ENCODE measurements at regions not wholly inside any gene's neighbourhood (a gene's known extent, or its start where the extent isn't known, plus 50 kb on each side); places are given as distances from the start of the nearest gene placed in this dataset.
"Not testable (repeated sequence)": the region's sequence is repeated elsewhere in the genome, so short reads cannot be mapped to it uniquely, and the experiment has no call there.

- ATAC-seq; H3K27ac Mint-ChIP-seq; H3K4me1 Mint-ChIP-seq (ENCODE audit: low read depth); H3K27me3 Mint-ChIP-seq (ENCODE audit: low read depth); H3K36me3 Mint-ChIP-seq (ENCODE audit: low read depth); H3K4me3 Mint-ChIP-seq; H3K9me3 Mint-ChIP-seq (ENCODE audit: insufficient read depth); DNase-seq; POLR2A ChIA-PET; CTCF ChIA-PET: not testable (repeated sequence)
These were observed 655.9 kb downstream of the TTLL7 start for GRCh38 chr1:83342995-83343394.

DNA sequence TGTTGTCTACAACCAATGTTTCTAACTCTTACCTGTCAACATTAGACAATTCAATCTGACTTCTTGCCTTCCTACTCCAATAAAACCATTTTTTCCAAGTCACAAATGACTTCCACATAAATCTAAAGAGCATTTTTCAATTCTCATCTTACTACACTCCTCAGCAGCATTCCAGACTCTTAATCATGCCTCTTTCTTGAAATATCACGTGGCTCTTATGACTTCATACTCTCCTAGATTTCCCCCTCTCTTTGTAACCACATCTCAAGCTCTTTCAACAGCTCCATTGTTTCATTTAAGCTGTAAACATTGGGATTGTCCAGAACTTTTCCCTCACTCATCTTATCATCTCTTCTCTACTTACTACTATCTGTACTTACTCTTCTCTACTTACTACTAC lies 666.6 kb downstream of the TTLL7 start:
- CTCF ChIA-PET: not testable (repeated sequence)

DNA sequence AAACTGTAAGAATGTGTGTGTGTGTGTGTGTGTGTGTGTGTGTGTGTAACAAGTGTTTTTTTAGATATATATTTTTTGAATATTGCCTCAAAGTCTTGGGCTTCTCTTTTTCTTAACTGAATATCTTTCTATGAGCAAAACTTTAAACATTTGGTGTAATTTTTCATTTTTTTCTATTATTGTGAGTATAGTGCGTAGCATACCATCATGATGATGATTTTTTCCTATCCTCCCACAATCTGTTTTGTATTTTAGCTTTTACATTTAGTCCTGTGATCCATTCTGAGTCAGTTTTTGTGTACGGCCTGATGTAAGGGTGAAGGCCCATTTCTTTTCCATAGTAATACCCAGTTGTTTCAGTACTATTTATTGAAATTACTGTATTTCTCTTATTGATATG lies 680.6 kb downstream of the TTLL7 start:
- Mint-ChIP-seq H3K27me3 (ENCODE audit: low read depth) (no peaks in the 10 kb centered on the region), H3K9me3 (ENCODE audit: insufficient read depth) (no peaks in the 10 kb centered on the region), H3K4me1 (ENCODE audit: low read depth) (no peaks in the 10 kb centered on the region), H3K36me3 (ENCODE audit: low read depth) (no peaks in the 10 kb centered on the region), H3K4me3 (no peak overlapping the region), H3K27ac (no peak overlapping the region)
- CTCF ChIA-PET: no interaction called here
- POLR2A ChIA-PET: no interaction called here
- DNase-seq: no peak
- ATAC-seq: no peak

More for the DNA sequence above, 666.6 kb downstream of the TTLL7 start:
- H3K27me3 Mint-ChIP-seq (ENCODE audit: low read depth); H3K4me3 Mint-ChIP-seq; H3K4me1 Mint-ChIP-seq (ENCODE audit: low read depth); ATAC-seq; H3K36me3 Mint-ChIP-seq (ENCODE audit: low read depth); H3K9me3 Mint-ChIP-seq (ENCODE audit: insufficient read depth); DNase-seq; H3K27ac Mint-ChIP-seq; POLR2A ChIA-PET: not testable (repeated sequence)

GRCh38 chr1:83315446-83315845 lies 683.5 kb downstream of the TTLL7 start:
- CTCF ChIA-PET; H3K4me3 Mint-ChIP-seq; H3K27me3 Mint-ChIP-seq (ENCODE audit: low read depth); DNase-seq; H3K9me3 Mint-ChIP-seq (ENCODE audit: insufficient read depth); H3K4me1 Mint-ChIP-seq (ENCODE audit: low read depth); H3K27ac Mint-ChIP-seq; H3K36me3 Mint-ChIP-seq (ENCODE audit: low read depth); ATAC-seq; POLR2A ChIA-PET: not testable (repeated sequence)

GRCh38 chr1:83310161-83310560 lies 688.8 kb downstream of the TTLL7 start:
- H3K36me3 Mint-ChIP-seq (ENCODE audit: low read depth); H3K27ac Mint-ChIP-seq; DNase-seq; H3K4me1 Mint-ChIP-seq (ENCODE audit: low read depth); H3K9me3 Mint-ChIP-seq (ENCODE audit: insufficient read depth); H3K4me3 Mint-ChIP-seq; POLR2A ChIA-PET; CTCF ChIA-PET; H3K27me3 Mint-ChIP-seq (ENCODE audit: low read depth); ATAC-seq: not testable (repeated sequence)

DNA sequence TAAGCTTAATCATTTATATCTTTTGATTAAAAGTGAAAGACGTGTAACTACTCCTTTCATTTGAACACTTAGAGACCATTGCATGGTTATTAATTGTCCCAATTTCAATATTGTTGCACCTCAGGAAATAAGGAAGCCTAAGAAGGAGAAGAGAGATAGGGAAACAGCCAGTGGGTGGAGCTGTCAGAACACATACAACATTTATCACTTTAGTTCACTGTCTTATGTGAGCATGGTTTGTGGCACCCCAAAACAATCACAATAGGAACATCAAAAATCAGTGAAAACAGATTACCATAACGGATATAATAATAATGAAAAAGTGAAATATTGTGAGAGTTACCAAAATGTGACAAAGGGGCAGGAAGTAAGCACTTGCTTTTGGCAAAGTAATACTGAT lies 689.9 kb downstream of the TTLL7 start:
- H3K4me1 Mint-ChIP-seq (ENCODE audit: low read depth); H3K27me3 Mint-ChIP-seq (ENCODE audit: low read depth); ATAC-seq; DNase-seq; CTCF ChIA-PET; H3K36me3 Mint-ChIP-seq (ENCODE audit: low read depth); H3K27ac Mint-ChIP-seq; H3K4me3 Mint-ChIP-seq; POLR2A ChIA-PET; H3K9me3 Mint-ChIP-seq (ENCODE audit: insufficient read depth): not testable (repeated sequence)

GRCh38 chr1:83306811-83307210 lies 692.1 kb downstream of the TTLL7 start:
- CTCF ChIA-PET; H3K9me3 Mint-ChIP-seq (ENCODE audit: insufficient read depth); H3K36me3 Mint-ChIP-seq (ENCODE audit: low read depth); POLR2A ChIA-PET; H3K4me1 Mint-ChIP-seq (ENCODE audit: low read depth); ATAC-seq; H3K4me3 Mint-ChIP-seq; H3K27ac Mint-ChIP-seq; DNase-seq; H3K27me3 Mint-ChIP-seq (ENCODE audit: low read depth): not testable (repeated sequence)

- H3K27ac Mint-ChIP-seq; ATAC-seq; H3K4me1 Mint-ChIP-seq (ENCODE audit: low read depth); H3K36me3 Mint-ChIP-seq (ENCODE audit: low read depth); DNase-seq; CTCF ChIA-PET; H3K9me3 Mint-ChIP-seq (ENCODE audit: insufficient read depth); POLR2A ChIA-PET; H3K27me3 Mint-ChIP-seq (ENCODE audit: low read depth); H3K4me3 Mint-ChIP-seq: not testable (repeated sequence)
These were observed 703.3 kb downstream of the TTLL7 start for GRCh38 chr1:83295594-83295993.

DNA sequence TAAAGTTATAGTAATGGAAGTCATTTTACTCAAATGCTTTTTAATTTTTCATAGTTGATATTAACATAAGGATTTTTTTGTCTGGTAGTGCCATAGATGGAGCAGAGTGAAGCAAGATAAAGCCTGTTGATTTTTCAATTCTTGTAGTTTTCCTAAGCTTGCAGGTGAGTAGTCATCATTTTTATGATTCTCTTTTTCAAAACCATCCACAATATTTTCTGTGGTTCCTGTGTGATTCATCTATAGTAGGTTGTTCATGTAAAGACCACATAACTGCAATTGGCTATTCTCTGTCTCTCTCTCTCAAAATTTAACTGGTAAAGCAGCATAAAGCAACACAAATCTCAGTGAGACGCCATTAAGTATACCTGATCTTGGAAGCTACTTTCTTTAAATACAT lies 711.5 kb downstream of the TTLL7 start:
- H3K9me3 Mint-ChIP-seq (ENCODE audit: insufficient read depth); DNase-seq; H3K36me3 Mint-ChIP-seq (ENCODE audit: low read depth); CTCF ChIA-PET; POLR2A ChIA-PET; H3K4me3 Mint-ChIP-seq; H3K27ac Mint-ChIP-seq; ATAC-seq; H3K4me1 Mint-ChIP-seq (ENCODE audit: low read depth); H3K27me3 Mint-ChIP-seq (ENCODE audit: low read depth): not testable (repeated sequence)

GRCh38 chr1:83274656-83275055 lies 724.3 kb downstream of the TTLL7 start:
- CTCF ChIA-PET; H3K9me3 Mint-ChIP-seq (ENCODE audit: insufficient read depth); H3K4me3 Mint-ChIP-seq; H3K27ac Mint-ChIP-seq; H3K36me3 Mint-ChIP-seq (ENCODE audit: low read depth); H3K4me1 Mint-ChIP-seq (ENCODE audit: low read depth); DNase-seq; H3K27me3 Mint-ChIP-seq (ENCODE audit: low read depth); POLR2A ChIA-PET; ATAC-seq: not testable (repeated sequence)

GRCh38 chr1:83272484-83272883 lies 726.4 kb downstream of the TTLL7 start:
- H3K9me3 Mint-ChIP-seq (ENCODE audit: insufficient read depth); DNase-seq; H3K36me3 Mint-ChIP-seq (ENCODE audit: low read depth); ATAC-seq; POLR2A ChIA-PET; H3K4me3 Mint-ChIP-seq; H3K27ac Mint-ChIP-seq; H3K27me3 Mint-ChIP-seq (ENCODE audit: low read depth); CTCF ChIA-PET; H3K4me1 Mint-ChIP-seq (ENCODE audit: low read depth): not testable (repeated sequence)

GRCh38 chr1:83271834-83272233 lies 727.1 kb downstream of the TTLL7 start:
- DNase-seq; H3K4me1 Mint-ChIP-seq (ENCODE audit: low read depth); H3K27ac Mint-ChIP-seq; H3K36me3 Mint-ChIP-seq (ENCODE audit: low read depth); H3K27me3 Mint-ChIP-seq (ENCODE audit: low read depth); POLR2A ChIA-PET; H3K4me3 Mint-ChIP-seq; ATAC-seq; CTCF ChIA-PET; H3K9me3 Mint-ChIP-seq (ENCODE audit: insufficient read depth): not testable (repeated sequence)

DNA sequence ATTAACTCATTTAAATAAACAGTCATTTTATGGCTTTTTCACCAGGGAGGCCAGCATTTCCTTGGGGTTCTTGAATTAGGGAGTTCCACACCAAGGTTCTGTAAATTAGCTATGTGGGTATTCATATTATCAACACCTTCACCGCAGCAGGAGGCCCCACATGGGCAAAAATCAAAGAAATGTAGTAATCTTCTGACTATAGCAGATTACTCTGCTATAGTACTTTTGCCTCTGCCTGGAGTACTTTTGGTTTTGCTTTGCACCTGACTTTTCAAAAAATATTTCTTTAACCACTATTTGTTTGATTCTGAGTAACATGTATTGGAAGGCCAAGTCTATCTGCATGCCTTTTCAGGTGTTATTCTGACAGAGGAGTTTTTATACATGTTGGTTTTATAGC lies 728.1 kb downstream of the TTLL7 start:
- ATAC-seq; H3K9me3 Mint-ChIP-seq (ENCODE audit: insufficient read depth); H3K27me3 Mint-ChIP-seq (ENCODE audit: low read depth); H3K4me1 Mint-ChIP-seq (ENCODE audit: low read depth); CTCF ChIA-PET; H3K36me3 Mint-ChIP-seq (ENCODE audit: low read depth); POLR2A ChIA-PET; DNase-seq; H3K4me3 Mint-ChIP-seq; H3K27ac Mint-ChIP-seq: not testable (repeated sequence)

All from activated CD8-positive, alpha-beta T cell treated with anti-CD3 and anti-CD28 coated beads, Interleukin-2, amount 10 ng/mL, durations not matched to agents 7 days and 5 days (primary cell).